ENCODE measurements at regions not wholly inside any gene's neighbourhood (a gene's known extent, or its start where the extent isn't known, plus 50 kb on each side); places are given as distances from the start of the nearest gene placed in this dataset.
"Not testable (repeated sequence)": the region's sequence is repeated elsewhere in the genome, so short reads cannot be mapped to it uniquely, and the experiment has no call there.

DNA sequence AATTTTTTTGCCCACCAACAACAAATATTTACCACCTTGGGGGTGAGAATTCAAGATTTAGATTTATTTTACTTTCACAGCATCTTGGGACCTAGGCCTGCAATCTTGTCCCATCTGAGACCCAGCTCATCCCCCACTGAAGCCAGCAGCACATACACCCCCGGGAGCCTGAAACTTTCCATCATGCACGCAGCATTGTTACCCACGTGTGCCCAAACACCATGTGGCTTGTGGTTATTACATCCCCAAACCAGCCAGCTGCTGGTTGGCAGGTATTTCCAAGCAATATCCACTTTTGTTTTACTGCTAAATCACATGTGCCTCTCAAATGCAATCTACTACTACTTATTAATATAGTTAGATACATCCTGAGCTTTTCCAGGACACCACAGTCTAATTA lies 149.3 kb upstream of the NT5E start:
- no peaks in the 10 kb centered on the region for H3K4me1 ChIP-seq (ENCODE audit: control insufficient read depth in 2 of 2, insufficient read depth in 2 of 2, low read length in 2 of 2)
- no peak for DNase-seq (ENCODE audit: low read depth in 6 of 9, low spot score in 9 of 9)
- no peaks in the 10 kb centered on the region for H3K9me3 ChIP-seq (ENCODE audit: control insufficient read depth in 2 of 2, insufficient read depth in 1 of 2, low read length in 1 of 2)
- H3K27ac ChIP-seq (ENCODE audit: low read depth in 1 of 2, low read length in 1 of 2), result no peak overlapping the region
- 78% methylated on average over 3 of the region's 3 CpGs for WGBS
- no peaks in the 10 kb centered on the region for H3K27me3 ChIP-seq (ENCODE audit: control insufficient read depth in 2 of 2, insufficient read depth in 1 of 2, low read length in 1 of 2)
- H3K36me3 ChIP-seq (ENCODE audit: control insufficient read depth in 2 of 2, insufficient read depth in 2 of 2, low read length in 1 of 2), result no peaks in the 10 kb centered on the region
- H3K4me3 ChIP-seq (ENCODE audit: low read length in 2 of 2), result no peak overlapping the region

DNA sequence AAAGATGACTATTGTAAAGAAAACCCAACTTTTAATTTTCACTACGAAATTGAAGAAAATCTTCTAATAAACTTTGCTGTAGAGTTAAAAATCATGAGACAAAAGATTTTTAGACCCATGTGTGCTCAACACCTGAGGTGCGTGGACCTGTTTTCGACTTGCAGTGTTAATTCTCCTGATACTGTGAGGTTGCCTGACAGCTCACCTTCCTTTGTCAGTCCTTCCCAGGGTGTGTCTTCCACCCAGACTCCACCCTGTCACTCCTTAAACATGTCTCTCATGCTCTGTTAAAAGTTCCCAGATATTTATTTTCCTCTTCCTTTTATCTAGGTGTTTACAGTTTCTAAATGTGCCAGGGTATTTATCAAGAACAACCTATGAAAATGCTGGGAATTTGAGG lies 151.3 kb upstream of the NT5E start:
- H3K27ac ChIP-seq (ENCODE audit: low read depth in 1 of 2, low read length in 1 of 2), result no peak overlapping the region
- no peak overlapping the region for H3K4me3 ChIP-seq (ENCODE audit: low read length in 2 of 2)
- no peaks in the 10 kb centered on the region for H3K36me3 ChIP-seq (ENCODE audit: control insufficient read depth in 2 of 2, insufficient read depth in 2 of 2, low read length in 1 of 2)
- no peaks in the 10 kb centered on the region for H3K9me3 ChIP-seq (ENCODE audit: control insufficient read depth in 2 of 2, insufficient read depth in 1 of 2, low read length in 1 of 2)
- no peaks in the 10 kb centered on the region for H3K4me1 ChIP-seq (ENCODE audit: control insufficient read depth in 2 of 2, insufficient read depth in 2 of 2, low read length in 2 of 2)
- DNase-seq (ENCODE audit: low read depth in 6 of 9, low spot score in 9 of 9), result no peak
- 90% methylated on average over 3 of the region's 3 CpGs for WGBS
- H3K27me3 ChIP-seq (ENCODE audit: control insufficient read depth in 2 of 2, insufficient read depth in 1 of 2, low read length in 1 of 2), result no peaks in the 10 kb centered on the region

DNA sequence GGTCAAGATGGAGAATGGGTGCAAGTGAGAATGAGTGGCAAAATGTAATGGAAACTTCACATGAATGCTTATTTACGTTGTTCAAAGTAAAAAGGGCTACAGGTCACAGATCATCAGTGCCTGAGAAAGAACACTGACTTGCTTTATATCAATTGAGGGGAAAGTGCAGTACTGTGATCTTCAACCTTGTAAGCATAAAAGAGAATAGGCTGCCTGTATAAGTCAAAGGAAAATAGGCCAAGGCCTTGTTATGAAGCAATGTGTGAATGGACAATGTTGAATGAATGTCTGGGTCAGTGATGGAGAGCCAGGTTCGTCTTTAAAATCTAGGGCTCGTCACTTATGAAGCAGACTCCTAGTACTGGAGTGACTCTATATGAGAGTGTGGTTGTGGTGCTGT lies 158.6 kb upstream of the NT5E start:
- Histone ChIP-seq H3K4me3 (ENCODE audit: low read length in 2 of 2) (no peak overlapping the region), H3K4me1 (ENCODE audit: control insufficient read depth in 2 of 2, insufficient read depth in 2 of 2, low read length in 2 of 2) (no peaks in the 10 kb centered on the region), H3K9me3 (ENCODE audit: control insufficient read depth in 2 of 2, insufficient read depth in 1 of 2, low read length in 1 of 2) (peaks cover 0 to 5% of the 10 kb centered on the region in 2 donors), H3K36me3 (ENCODE audit: control insufficient read depth in 2 of 2, insufficient read depth in 2 of 2, low read length in 1 of 2) (no peaks in the 10 kb centered on the region), H3K27ac (ENCODE audit: low read depth in 1 of 2, low read length in 1 of 2) (no peak overlapping the region), H3K27me3 (ENCODE audit: control insufficient read depth in 2 of 2, insufficient read depth in 1 of 2, low read length in 1 of 2) (no peaks in the 10 kb centered on the region)
- 93% methylated on average over 3 of the region's 3 CpGs for WGBS
- no peak for DNase-seq (ENCODE audit: low read depth in 6 of 9, low spot score in 9 of 9)

DNA sequence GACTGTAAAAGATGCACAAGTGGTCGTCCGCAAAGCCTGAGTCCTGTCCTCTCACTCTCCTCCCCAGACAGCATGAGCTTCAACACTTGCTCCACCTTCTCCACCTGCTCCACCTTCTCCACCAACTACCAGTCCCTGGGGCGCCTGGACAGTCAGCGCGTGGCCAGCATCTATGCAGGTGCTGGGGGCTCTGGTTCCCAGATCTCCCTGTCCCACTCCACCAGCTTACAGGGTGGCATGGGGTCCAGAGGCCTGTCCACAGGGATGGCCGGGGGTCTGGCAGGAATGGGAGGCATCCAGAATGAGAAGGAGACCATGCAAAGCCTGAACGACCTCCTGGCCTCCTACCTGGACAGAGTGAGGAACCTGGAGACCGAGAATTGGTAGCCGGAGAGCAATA lies 162.2 kb upstream of the NT5E start:
- Histone ChIP-seq H3K27ac (ENCODE audit: low read depth in 1 of 2, low read length in 1 of 2) (no peak overlapping the region), H3K4me3 (ENCODE audit: low read length in 2 of 2) (no peak overlapping the region), H3K9me3 (ENCODE audit: control insufficient read depth in 2 of 2, insufficient read depth in 1 of 2, low read length in 1 of 2) (peaks cover 0 to 5% of the 10 kb centered on the region in 2 donors), H3K36me3 (ENCODE audit: control insufficient read depth in 2 of 2, insufficient read depth in 2 of 2, low read length in 1 of 2) (no peaks in the 10 kb centered on the region), H3K27me3 (ENCODE audit: control insufficient read depth in 2 of 2, insufficient read depth in 1 of 2, low read length in 1 of 2) (no peaks in the 10 kb centered on the region), H3K4me1 (ENCODE audit: control insufficient read depth in 2 of 2, insufficient read depth in 2 of 2, low read length in 2 of 2) (no peaks in the 10 kb centered on the region)
- no peak for DNase-seq (ENCODE audit: low read depth in 6 of 9, low spot score in 9 of 9)
- 94% methylated on average over 9 of the region's 9 CpGs for WGBS

DNA sequence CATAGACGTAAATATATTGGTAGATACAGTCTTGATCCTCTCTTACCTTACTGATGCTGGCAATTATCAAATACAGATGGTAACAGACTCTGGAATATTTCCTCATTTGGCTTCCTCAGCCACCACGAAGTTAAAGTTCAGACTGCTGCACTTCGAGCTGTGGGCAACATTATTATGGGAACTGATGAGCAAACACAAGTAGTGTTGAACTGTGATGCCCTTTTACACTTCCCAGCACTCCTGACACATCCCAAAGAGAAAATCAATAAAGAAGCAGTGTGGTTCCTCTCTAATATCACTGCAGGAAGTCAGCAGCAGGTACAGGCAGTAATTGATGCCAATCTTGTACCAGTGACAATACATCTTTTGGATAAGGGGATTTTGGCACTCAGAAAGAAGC lies 162.7 kb upstream of the NT5E start:
- WGBS, result 78% methylated on average over 3 of the region's 3 CpGs
- no peak overlapping the region for H3K4me3 ChIP-seq (ENCODE audit: low read length in 2 of 2)
- H3K27ac ChIP-seq (ENCODE audit: low read depth in 1 of 2, low read length in 1 of 2), result no peak overlapping the region
- H3K4me1 ChIP-seq (ENCODE audit: control insufficient read depth in 2 of 2, insufficient read depth in 2 of 2, low read length in 2 of 2), result no peaks in the 10 kb centered on the region
- no peaks in the 10 kb centered on the region for H3K36me3 ChIP-seq (ENCODE audit: control insufficient read depth in 2 of 2, insufficient read depth in 2 of 2, low read length in 1 of 2)
- peaks cover 0 to 5% of the 10 kb centered on the region in 2 donors for H3K9me3 ChIP-seq (ENCODE audit: control insufficient read depth in 2 of 2, insufficient read depth in 1 of 2, low read length in 1 of 2)
- DNase-seq (ENCODE audit: low read depth in 6 of 9, low spot score in 9 of 9), result no peak
- no peaks in the 10 kb centered on the region for H3K27me3 ChIP-seq (ENCODE audit: control insufficient read depth in 2 of 2, insufficient read depth in 1 of 2, low read length in 1 of 2)

DNA sequence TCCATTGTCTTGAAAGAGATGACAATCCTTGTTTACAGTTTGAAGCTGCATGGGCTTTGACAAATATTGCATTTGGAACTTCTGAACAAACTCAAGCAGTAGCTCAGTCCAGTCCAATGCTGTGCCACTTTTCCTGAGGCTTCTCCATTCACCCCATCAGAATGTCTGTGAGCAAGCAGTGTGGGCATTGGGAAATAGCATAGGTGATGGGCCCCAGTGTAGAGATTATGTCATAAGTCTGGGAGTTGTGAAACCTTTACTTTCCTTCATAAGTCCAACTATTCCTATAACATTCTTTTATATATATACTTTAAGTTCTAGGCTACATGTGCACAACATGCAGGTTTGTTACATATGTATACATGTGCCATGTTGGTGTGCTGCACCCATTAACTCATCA lies 163.4 kb upstream of the NT5E start:
- not testable (repeated sequence) for H3K4me3 ChIP-seq (ENCODE audit: low read length in 2 of 2); H3K27ac ChIP-seq (ENCODE audit: low read depth in 1 of 2, low read length in 1 of 2); DNase-seq (ENCODE audit: low read depth in 6 of 9, low spot score in 9 of 9); H3K27me3 ChIP-seq (ENCODE audit: control insufficient read depth in 2 of 2, insufficient read depth in 1 of 2, low read length in 1 of 2); H3K36me3 ChIP-seq (ENCODE audit: control insufficient read depth in 2 of 2, insufficient read depth in 2 of 2, low read length in 1 of 2); H3K9me3 ChIP-seq (ENCODE audit: control insufficient read depth in 2 of 2, insufficient read depth in 1 of 2, low read length in 1 of 2); H3K4me1 ChIP-seq (ENCODE audit: control insufficient read depth in 2 of 2, insufficient read depth in 2 of 2, low read length in 2 of 2)

DNA sequence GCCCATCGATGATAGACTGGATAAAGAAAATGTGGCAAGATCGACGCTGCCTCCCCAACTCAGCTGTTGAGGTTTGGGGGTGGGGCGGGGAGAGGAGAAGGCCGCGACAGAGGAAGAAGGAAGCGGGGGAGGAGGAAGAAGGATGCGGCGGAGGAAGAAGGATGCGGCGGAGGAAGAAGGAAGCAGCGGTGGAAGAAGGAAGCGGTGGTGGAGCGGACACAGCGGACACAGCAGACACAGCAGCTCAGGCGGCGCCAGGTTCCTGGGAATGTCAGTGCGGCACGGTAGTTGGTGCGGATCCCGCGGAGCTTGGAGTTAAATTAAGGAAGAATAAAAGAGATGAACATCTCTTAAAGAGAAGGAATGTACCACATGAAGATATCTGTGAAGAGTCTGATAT lies 163.9 kb upstream of the NT5E start:
- Histone ChIP-seq H3K36me3 (ENCODE audit: control insufficient read depth in 2 of 2, insufficient read depth in 2 of 2, low read length in 1 of 2) (no peaks in the 10 kb centered on the region), H3K27ac (ENCODE audit: low read depth in 1 of 2, low read length in 1 of 2) (no peak overlapping the region), H3K9me3 (ENCODE audit: control insufficient read depth in 2 of 2, insufficient read depth in 1 of 2, low read length in 1 of 2) (peaks cover 0 to 5% of the 10 kb centered on the region in 2 donors), H3K4me3 (ENCODE audit: low read length in 2 of 2) (no peak overlapping the region), H3K27me3 (ENCODE audit: control insufficient read depth in 2 of 2, insufficient read depth in 1 of 2, low read length in 1 of 2) (no peaks in the 10 kb centered on the region), H3K4me1 (ENCODE audit: control insufficient read depth in 2 of 2, insufficient read depth in 2 of 2, low read length in 2 of 2) (no peaks in the 10 kb centered on the region)
- WGBS, result 91% methylated on average over 22 of the region's 22 CpGs
- DNase-seq (ENCODE audit: low read depth in 6 of 9, low spot score in 9 of 9), result no peak

DNA sequence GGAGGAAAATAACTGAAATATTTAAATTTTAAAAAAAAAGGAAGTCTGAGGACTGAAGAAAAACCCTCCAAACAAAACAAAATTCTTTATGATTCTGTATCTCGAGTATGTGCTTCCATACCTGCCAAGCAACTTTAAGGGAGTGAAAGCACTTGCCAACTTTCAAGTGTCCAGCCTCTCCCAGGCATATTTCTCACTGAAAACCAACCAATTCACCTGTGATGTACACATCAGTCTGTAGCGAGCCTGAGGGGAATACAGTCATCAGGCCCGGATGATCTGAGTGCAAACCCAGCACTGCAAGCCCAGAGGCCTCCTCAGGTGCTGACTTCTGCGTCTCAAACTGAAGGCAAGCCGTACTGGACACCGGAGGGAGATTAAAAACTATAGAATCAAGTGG lies 164.8 kb upstream of the NT5E start:
- Histone ChIP-seq H3K9me3 (ENCODE audit: control insufficient read depth in 2 of 2, insufficient read depth in 1 of 2, low read length in 1 of 2) (peaks cover 0 to 5% of the 10 kb centered on the region in 2 donors), H3K4me1 (ENCODE audit: control insufficient read depth in 2 of 2, insufficient read depth in 2 of 2, low read length in 2 of 2) (no peaks in the 10 kb centered on the region), H3K36me3 (ENCODE audit: control insufficient read depth in 2 of 2, insufficient read depth in 2 of 2, low read length in 1 of 2) (no peaks in the 10 kb centered on the region), H3K27ac (ENCODE audit: low read depth in 1 of 2, low read length in 1 of 2) (no peak overlapping the region), H3K27me3 (ENCODE audit: control insufficient read depth in 2 of 2, insufficient read depth in 1 of 2, low read length in 1 of 2) (no peaks in the 10 kb centered on the region), H3K4me3 (ENCODE audit: low read length in 2 of 2) (no peak overlapping the region)
- 90% methylated on average over 6 of the region's 6 CpGs for WGBS
- no peak for DNase-seq (ENCODE audit: low read depth in 6 of 9, low spot score in 9 of 9)

DNA sequence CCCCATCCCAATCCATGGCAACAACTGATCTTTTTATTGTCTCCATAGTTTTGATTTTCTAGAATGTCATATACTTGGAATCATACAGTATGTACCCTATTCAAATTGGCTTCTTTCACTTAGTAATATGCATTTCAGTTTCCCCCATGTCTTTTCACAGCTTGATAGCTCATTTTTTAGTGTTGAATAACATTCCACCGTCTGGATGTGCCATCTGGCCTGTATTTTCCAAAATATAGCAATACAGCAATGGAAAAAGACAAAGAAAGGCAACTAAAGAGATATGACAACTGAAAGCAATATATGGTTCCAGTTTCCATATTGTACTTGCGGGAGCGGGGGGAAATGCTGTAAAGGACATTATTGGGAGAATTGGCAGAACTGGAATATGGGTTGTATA lies 166.4 kb upstream of the NT5E start:
- Histone ChIP-seq H3K9me3 (ENCODE audit: control insufficient read depth in 2 of 2, insufficient read depth in 1 of 2, low read length in 1 of 2) (peaks cover 0 to 2% of the 10 kb centered on the region in 2 donors), H3K4me3 (ENCODE audit: low read length in 2 of 2) (no peak overlapping the region), H3K36me3 (ENCODE audit: control insufficient read depth in 2 of 2, insufficient read depth in 2 of 2, low read length in 1 of 2) (no peaks in the 10 kb centered on the region), H3K27me3 (ENCODE audit: control insufficient read depth in 2 of 2, insufficient read depth in 1 of 2, low read length in 1 of 2) (no peaks in the 10 kb centered on the region), H3K27ac (ENCODE audit: low read depth in 1 of 2, low read length in 1 of 2) (no peak overlapping the region), H3K4me1 (ENCODE audit: control insufficient read depth in 2 of 2, insufficient read depth in 2 of 2, low read length in 2 of 2) (no peaks in the 10 kb centered on the region)
- 92% methylated on average over 3 of the region's 3 CpGs for WGBS
- DNase-seq (ENCODE audit: low read depth in 6 of 9, low spot score in 9 of 9), result no peak

DNA sequence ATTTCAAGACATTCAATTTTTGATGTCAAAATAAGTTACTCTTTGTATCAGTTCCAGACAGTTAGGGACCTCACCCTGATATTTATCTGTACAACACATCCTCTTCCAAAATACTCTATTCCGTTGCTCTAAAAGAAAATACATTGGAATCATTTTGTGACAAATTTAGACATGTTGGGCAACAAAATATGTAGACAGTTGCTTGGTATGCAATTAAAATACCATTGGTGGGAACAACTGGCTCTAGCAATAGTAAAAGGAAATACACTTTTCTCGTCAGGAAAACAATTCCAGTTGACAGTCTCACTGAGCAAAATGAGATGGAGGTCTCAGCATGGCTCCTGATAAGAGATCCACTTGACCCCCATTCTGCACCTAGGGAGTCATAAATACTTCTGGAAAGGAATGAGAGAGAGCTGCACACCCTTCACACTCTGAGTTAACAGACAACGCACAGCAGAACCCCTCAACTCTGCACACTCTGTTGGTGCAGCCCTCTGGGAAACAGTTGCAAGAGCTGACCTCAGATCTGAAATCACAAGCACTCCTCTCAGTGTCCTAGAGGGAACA lies 171.3 kb upstream of the NT5E start:
- no peaks in the 10 kb centered on the region for H3K9me3 ChIP-seq (ENCODE audit: control insufficient read depth in 2 of 2, insufficient read depth in 1 of 2, low read length in 1 of 2)
- WGBS, result 69% methylated on average over 3 of the region's 3 CpGs
- DNase-seq (ENCODE audit: low read depth in 6 of 9, low spot score in 9 of 9), result no peak
- no peak overlapping the region for H3K27ac ChIP-seq (ENCODE audit: low read depth in 1 of 2, low read length in 1 of 2)
- H3K4me1 ChIP-seq (ENCODE audit: control insufficient read depth in 2 of 2, insufficient read depth in 2 of 2, low read length in 2 of 2), result no peaks in the 10 kb centered on the region
- no peaks in the 10 kb centered on the region for H3K36me3 ChIP-seq (ENCODE audit: control insufficient read depth in 2 of 2, insufficient read depth in 2 of 2, low read length in 1 of 2)
- no peaks in the 10 kb centered on the region for H3K27me3 ChIP-seq (ENCODE audit: control insufficient read depth in 2 of 2, insufficient read depth in 1 of 2, low read length in 1 of 2)
- H3K4me3 ChIP-seq (ENCODE audit: low read length in 2 of 2), result no peak overlapping the region
